Activated naive CD8-positive, alpha-beta T cell treated with anti-CD3 and anti-CD28 coated beads, Interleukin-2, amount 50 U/mL, for 24 hours (primary cell): ENCODE measurements at regions not wholly inside any gene's neighbourhood (a gene's known extent, or its start where the extent isn't known, plus 50 kb on each side); places are given as distances from the start of the nearest gene placed in this dataset.

Experiments
- ATAC-seq: fragments of 150-1000 bp; cut with Tn5 transposase; one replicate; pipeline ENCODE4 v1.10.0; 2021
- DNase-seq: peaks from one replicate; pipeline ENCODE4 v3.0.0; 2021
- H3K27ac Mint-ChIP-seq: one replicate; pipeline ENCODE4 v1.8.0; 2021; ENCODE audit warnings: mild to moderate bottlenecking, mixed read lengths
- H3K27me3 Mint-ChIP-seq: one replicate; pipeline ENCODE4 v1.8.0; 2021; ENCODE audit warnings: mixed read lengths
- H3K36me3 Mint-ChIP-seq: one replicate; pipeline ENCODE4 v1.8.0; 2021; ENCODE audit warnings: low read depth, mixed read lengths
- H3K4me1 Mint-ChIP-seq: one replicate; pipeline ENCODE4 v1.8.0; 2021; ENCODE audit warnings: mixed read lengths
- H3K4me3 Mint-ChIP-seq: one replicate; pipeline ENCODE4 v1.8.0; 2021; ENCODE audit warnings: mild to moderate bottlenecking, moderate library complexity, mixed read lengths
- H3K9me3 Mint-ChIP-seq: one replicate; pipeline ENCODE4 v1.8.0; 2021; ENCODE audit warnings: mixed read lengths

DNA sequence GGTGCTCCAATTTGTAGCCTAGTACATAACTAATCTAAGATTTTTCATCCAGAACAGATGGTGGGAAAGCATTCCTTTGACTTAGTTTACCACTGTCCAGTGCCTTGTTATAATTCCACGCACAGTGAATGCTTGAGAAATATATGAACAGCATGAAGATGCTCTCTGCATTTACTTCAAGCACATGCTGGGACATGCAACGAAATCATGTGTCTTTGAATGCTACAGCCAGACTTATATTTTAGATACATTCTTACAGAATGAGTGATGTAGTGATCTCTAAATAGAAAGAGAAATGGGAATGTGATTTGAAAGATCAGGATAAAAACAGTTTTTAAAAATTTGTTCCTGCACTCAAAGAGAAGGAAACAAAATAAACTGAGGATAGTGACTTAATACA lies 398.3 kb downstream of the FBXO15 start:
- ATAC-seq (no peak), DNase-seq (no peak)
- Mint-ChIP-seq H3K4me1 (no peaks in the 10 kb centered on the region), H3K27ac (no peak overlapping the region), H3K4me3 (no peak overlapping the region), H3K36me3 (no peaks in the 10 kb centered on the region), H3K9me3 (no peaks in the 10 kb centered on the region), H3K27me3 (no peaks in the 10 kb centered on the region)

GRCh38 chr18:73748731-73749130 lies 398.9 kb downstream of the FBXO15 start:
- Mint-ChIP-seq H3K9me3 (no peaks in the 10 kb centered on the region), H3K27ac (no peak overlapping the region), H3K4me3 (no peak overlapping the region), H3K27me3 (peaks cover 2% of the 10 kb centered on the region), H3K36me3 (no peaks in the 10 kb centered on the region), H3K4me1 (no peaks in the 10 kb centered on the region)
- ATAC-seq (no peak), DNase-seq (no peak)

- H3K9me3 Mint-ChIP-seq, result no peaks in the 10 kb centered on the region
- peaks cover 3% of the 10 kb centered on the region for H3K27me3 Mint-ChIP-seq
- H3K4me1 Mint-ChIP-seq, result no peaks in the 10 kb centered on the region
- no peaks in the 10 kb centered on the region for H3K36me3 Mint-ChIP-seq
- DNase-seq, result no peak
- ATAC-seq, result no peak
- no peak overlapping the region for H3K27ac Mint-ChIP-seq
- no peak overlapping the region for H3K4me3 Mint-ChIP-seq
These were observed 401.5 kb downstream of the FBXO15 start for GRCh38 chr18:73746101-73746500.

GRCh38 chr18:73742957-73743356 lies 404.7 kb downstream of the FBXO15 start:
- H3K4me3 Mint-ChIP-seq, result no peak overlapping the region
- H3K27ac Mint-ChIP-seq, result no peak overlapping the region
- H3K4me1 Mint-ChIP-seq, result no peaks in the 10 kb centered on the region
- H3K36me3 Mint-ChIP-seq, result no peaks in the 10 kb centered on the region
- peaks cover 3% of the 10 kb centered on the region for H3K27me3 Mint-ChIP-seq
- H3K9me3 Mint-ChIP-seq, result no peaks in the 10 kb centered on the region
- no peak for DNase-seq
- no peak for ATAC-seq

GRCh38 chr18:73741946-73742345 lies 405.7 kb downstream of the FBXO15 start:
- Mint-ChIP-seq H3K4me1 (no peaks in the 10 kb centered on the region), H3K4me3 (no peak overlapping the region), H3K36me3 (no peaks in the 10 kb centered on the region), H3K27ac (no peak overlapping the region), H3K9me3 (no peaks in the 10 kb centered on the region), H3K27me3 (peaks cover 3% of the 10 kb centered on the region)
- ATAC-seq, result no peak
- no peak for DNase-seq

- H3K4me3 Mint-ChIP-seq, result no peak overlapping the region
- no peak for ATAC-seq
- no peaks in the 10 kb centered on the region for H3K9me3 Mint-ChIP-seq
These were observed 408.5 kb downstream of the FBXO15 start for GRCh38 chr18:73739098-73739497.

GRCh38 chr18:73737990-73738389 lies 409.6 kb downstream of the FBXO15 start:
- Mint-ChIP-seq H3K4me1 (no peaks in the 10 kb centered on the region), H3K27ac (no peak overlapping the region), H3K36me3 (no peaks in the 10 kb centered on the region), H3K4me3 (no peak overlapping the region), H3K9me3 (no peaks in the 10 kb centered on the region), H3K27me3 (no peaks in the 10 kb centered on the region)
- ATAC-seq (no peak), DNase-seq (no peak)

More at GRCh38 chr18:73739098-73739497, 408.5 kb downstream of the FBXO15 start:
- Mint-ChIP-seq H3K4me1 (no peaks in the 10 kb centered on the region), H3K27ac (no peak overlapping the region), H3K36me3 (no peaks in the 10 kb centered on the region), H3K27me3 (peaks cover 3% of the 10 kb centered on the region)
- DNase-seq, result no peak

GRCh38 chr18:73735836-73736235 lies 411.8 kb downstream of the FBXO15 start:
- H3K27ac Mint-ChIP-seq, result no peak overlapping the region
- H3K4me1 Mint-ChIP-seq, result no peaks in the 10 kb centered on the region
- peaks cover 3% of the 10 kb centered on the region for H3K9me3 Mint-ChIP-seq
- no peaks in the 10 kb centered on the region for H3K27me3 Mint-ChIP-seq
- H3K36me3 Mint-ChIP-seq, result no peaks in the 10 kb centered on the region
- ATAC-seq (no peak), DNase-seq (no peak)
- no peak overlapping the region for H3K4me3 Mint-ChIP-seq

DNA sequence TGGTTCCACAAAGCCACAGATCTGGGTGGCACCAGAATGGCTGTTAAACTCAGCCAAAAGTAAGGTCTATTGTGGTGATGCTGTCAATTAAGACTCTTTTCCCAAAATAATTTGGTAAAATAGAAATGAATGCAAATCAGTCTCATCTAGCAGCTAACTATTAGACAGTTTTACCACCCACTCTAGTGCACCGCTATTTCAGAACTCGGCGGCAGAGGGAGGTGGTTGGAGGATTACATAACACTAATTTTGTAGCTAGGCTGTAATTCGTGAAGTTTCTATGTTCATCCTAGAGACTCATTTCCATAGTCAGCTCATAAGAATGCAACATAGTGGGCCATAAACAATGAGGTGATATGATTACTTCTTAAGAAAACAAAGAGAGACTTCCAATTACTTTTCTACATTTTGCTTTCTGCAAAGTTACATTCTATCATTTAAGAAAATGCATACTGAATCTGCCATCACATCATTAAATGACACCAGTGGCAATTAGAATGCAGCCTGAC lies 413.8 kb downstream of the FBXO15 start:
- ATAC-seq (no peak), DNase-seq (no peak)
- H3K4me1 Mint-ChIP-seq, result no peaks in the 10 kb centered on the region
- H3K27ac Mint-ChIP-seq, result no peak overlapping the region
- H3K9me3 Mint-ChIP-seq, result peaks cover 6% of the 10 kb centered on the region
- no peaks in the 10 kb centered on the region for H3K27me3 Mint-ChIP-seq
- H3K36me3 Mint-ChIP-seq, result no peaks in the 10 kb centered on the region
- H3K4me3 Mint-ChIP-seq, result no peak overlapping the region

DNA sequence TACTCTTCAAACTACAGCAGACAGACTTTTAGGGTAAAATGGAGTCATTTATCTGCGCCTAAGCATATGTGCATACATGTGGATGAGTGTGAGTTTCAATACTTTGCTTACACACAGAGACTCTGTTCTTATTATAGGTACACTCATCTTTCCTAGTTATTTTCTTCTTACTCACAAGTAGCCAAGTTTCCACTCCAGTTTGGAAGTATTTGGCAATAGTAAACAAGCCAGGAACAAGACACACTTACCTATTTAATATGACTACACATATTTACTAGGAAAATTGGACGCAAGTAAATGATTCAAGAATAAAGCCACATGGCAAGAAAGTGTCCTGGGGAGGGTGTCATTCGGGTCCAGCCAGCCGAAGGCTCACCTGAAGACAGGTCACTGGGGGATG lies 414.3 kb downstream of the FBXO15 start:
- Mint-ChIP-seq H3K4me1 (no peaks in the 10 kb centered on the region), H3K36me3 (no peaks in the 10 kb centered on the region), H3K27ac (no peak overlapping the region), H3K4me3 (no peak overlapping the region), H3K27me3 (no peaks in the 10 kb centered on the region), H3K9me3 (peaks cover 6% of the 10 kb centered on the region)
- ATAC-seq, result no peak
- no peak for DNase-seq

DNA sequence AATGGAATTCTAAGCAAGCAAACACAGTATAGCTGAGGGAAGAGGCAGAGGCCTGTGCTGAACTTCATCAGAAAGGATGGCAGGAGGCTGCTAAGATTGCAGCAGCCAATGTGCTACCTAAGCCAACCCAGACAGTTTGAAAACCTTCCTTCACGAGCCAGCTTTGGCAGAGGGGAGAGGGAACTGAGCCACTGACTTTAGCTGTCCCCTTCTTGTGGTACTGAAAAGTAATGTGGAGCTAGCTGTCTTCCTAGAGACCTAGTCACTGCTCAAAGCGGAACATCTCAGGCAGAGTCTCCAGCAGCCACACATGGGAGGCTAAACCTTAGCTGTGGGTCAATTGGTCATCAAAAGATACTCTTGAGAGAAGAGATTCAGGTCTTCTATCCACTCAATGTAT lies 419.0 kb downstream of the FBXO15 start:
- Mint-ChIP-seq H3K4me3 (no peak overlapping the region), H3K9me3 (peaks cover 6% of the 10 kb centered on the region), H3K27me3 (no peaks in the 10 kb centered on the region), H3K4me1 (no peaks in the 10 kb centered on the region), H3K36me3 (no peaks in the 10 kb centered on the region), H3K27ac (no peak overlapping the region)
- DNase-seq (no peak), ATAC-seq (no peak)

- Mint-ChIP-seq H3K9me3 (no peaks in the 10 kb centered on the region), H3K4me1 (no peaks in the 10 kb centered on the region), H3K27ac (no peak overlapping the region), H3K4me3 (no peak overlapping the region), H3K27me3 (no peaks in the 10 kb centered on the region), H3K36me3 (no peaks in the 10 kb centered on the region)
- ATAC-seq (no peak), DNase-seq (no peak)
These were observed 422.7 kb downstream of the FBXO15 start for GRCh38 chr18:73724958-73725357.

DNA sequence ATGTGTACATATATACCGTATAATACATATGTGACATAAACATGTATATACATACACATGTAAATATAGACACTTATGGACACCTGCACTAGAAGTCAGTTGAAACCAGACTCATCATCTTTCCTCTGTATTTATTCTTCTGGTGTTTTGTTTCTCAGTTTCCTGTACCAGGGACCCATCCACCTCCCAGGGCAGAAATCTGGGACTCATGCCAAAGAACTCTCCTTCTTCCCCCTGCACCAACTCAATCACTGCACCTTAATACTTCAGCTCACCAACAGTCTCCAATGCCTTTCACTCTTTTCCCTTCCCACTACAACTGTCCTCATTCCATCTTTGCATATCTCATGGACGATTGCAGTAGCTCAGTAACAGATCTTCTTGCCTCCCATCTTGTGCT lies 428.0 kb downstream of the FBXO15 start:
- no peak for DNase-seq
- Mint-ChIP-seq H3K27me3 (no peaks in the 10 kb centered on the region), H3K27ac (no peak overlapping the region), H3K9me3 (no peaks in the 10 kb centered on the region), H3K4me1 (no peaks in the 10 kb centered on the region), H3K36me3 (no peaks in the 10 kb centered on the region), H3K4me3 (no peak overlapping the region)
- no peak for ATAC-seq

- H3K27ac Mint-ChIP-seq, result no peak overlapping the region
- H3K9me3 Mint-ChIP-seq, result peaks cover 3% of the 10 kb centered on the region
- H3K36me3 Mint-ChIP-seq, result no peaks in the 10 kb centered on the region
- ATAC-seq, result no peak
- no peaks in the 10 kb centered on the region for H3K27me3 Mint-ChIP-seq
- no peak for DNase-seq
- no peaks in the 10 kb centered on the region for H3K4me1 Mint-ChIP-seq
- no peak overlapping the region for H3K4me3 Mint-ChIP-seq
These were observed 430.1 kb downstream of the FBXO15 start for GRCh38 chr18:73717570-73717969.

DNA sequence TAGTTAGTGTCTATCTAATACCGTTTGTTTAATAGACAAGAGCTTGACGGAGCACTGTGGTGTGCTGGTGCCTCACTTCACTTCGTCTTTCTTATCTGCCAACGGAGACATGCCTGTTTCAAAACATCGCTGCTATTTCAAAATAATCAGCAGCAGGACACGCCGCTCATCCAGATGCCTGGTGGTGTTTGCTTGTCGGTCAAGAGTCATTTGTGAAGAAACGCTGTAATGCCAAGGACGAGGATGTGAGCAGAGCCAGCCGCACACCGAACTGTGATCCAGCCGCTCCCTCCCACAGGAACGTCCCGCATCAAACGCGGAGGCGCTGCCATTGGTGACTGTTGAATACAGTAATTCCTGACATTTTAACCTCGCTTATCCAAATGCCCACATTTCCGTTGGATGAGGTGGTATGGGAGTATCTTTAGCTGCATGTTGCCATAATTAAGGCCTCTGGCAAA lies 432.4 kb downstream of the FBXO15 start:
- no peak overlapping the region for H3K4me3 Mint-ChIP-seq
- peaks cover 9% of the 10 kb centered on the region for H3K9me3 Mint-ChIP-seq
- H3K27me3 Mint-ChIP-seq, result no peaks in the 10 kb centered on the region
- DNase-seq, result no peak
- no peak for ATAC-seq
- no peaks in the 10 kb centered on the region for H3K4me1 Mint-ChIP-seq
- H3K27ac Mint-ChIP-seq, result no peak overlapping the region
- no peaks in the 10 kb centered on the region for H3K36me3 Mint-ChIP-seq

- DNase-seq, result no peak
- Mint-ChIP-seq H3K27ac (no peak overlapping the region), H3K27me3 (no peaks in the 10 kb centered on the region), H3K36me3 (no peaks in the 10 kb centered on the region), H3K4me1 (no peaks in the 10 kb centered on the region), H3K4me3 (no peak overlapping the region), H3K9me3 (peaks cover 9% of the 10 kb centered on the region)
- no peak for ATAC-seq
These were observed 433.2 kb downstream of the FBXO15 start for GRCh38 chr18:73714466-73714865.
